HEK293T (cell line): ENCODE measurements at regions not wholly inside any gene's neighbourhood (a gene's known extent, or its start where the extent isn't known, plus 50 kb on each side); places are given as distances from the start of the nearest gene placed in this dataset.

Experiments
- CTCF ChIA-PET: fragments of 350-600 bp; formaldehyde crosslinking; extraction: SDS; loops from one replicate; lab custom pipeline; 2021; ENCODE audit warnings: antibody characterized with exemption, inconsistent platforms; lab: Yijun Ruan, JAX
- POLR2A ChIA-PET: fragments of 350-600 bp; formaldehyde crosslinking; extraction: SDS; loops from one replicate; lab custom pipeline; 2020; ENCODE audit warnings: antibody characterized with exemption, inconsistent platforms; lab: Yijun Ruan, JAX
- DNase-seq: peaks from one replicate; pipeline ENCODE4 v3.0.0; 2012; ENCODE audit warnings: mixed read lengths; ENCODE audit errors: extremely low spot score
- ARNT ChIP-seq: fragments of 450-650 bp; IDR thresholded peaks from 2 replicates; pipeline ENCODE4 v1.6.1; 2017; ENCODE audit warnings: mild to moderate bottlenecking
- BHLHE40 ChIP-seq: fragments of 450-650 bp; IDR thresholded peaks from 2 replicates; pipeline ENCODE4 v1.6.1; 2016; ENCODE audit warnings: mild to moderate bottlenecking, moderate library complexity, borderline replicate concordance
- CTBP1 ChIP-seq: fragments of 450-650 bp; IDR thresholded peaks from 2 replicates; pipeline ENCODE4 v1.6.1; 2016; ENCODE audit warnings: borderline replicate concordance
- ELF4 ChIP-seq: fragments of 450-650 bp; IDR thresholded peaks from 2 replicates; pipeline ENCODE4 v1.6.1; 2017; ENCODE audit warnings: antibody characterized with exemption
- FOXA1 ChIP-seq: fragments of 450-650 bp; IDR thresholded peaks from 2 replicates; pipeline ENCODE4 v1.6.1; 2016; ENCODE audit warnings: mild to moderate bottlenecking
- FOXK2 ChIP-seq: fragments of 450-650 bp; IDR thresholded peaks from 2 replicates; pipeline ENCODE4 v1.6.1; 2016; ENCODE audit warnings: mild to moderate bottlenecking
- FOXM1 ChIP-seq: fragments of 450-650 bp; IDR thresholded peaks from 2 replicates; pipeline ENCODE4 v1.6.1; 2017; ENCODE audit warnings: mild to moderate bottlenecking, borderline replicate concordance
- HDGF ChIP-seq: fragments of 450-650 bp; IDR thresholded peaks from 2 replicates; pipeline ENCODE4 v1.6.1; 2017; ENCODE audit warnings: antibody characterized with exemption, borderline replicate concordance
- L3MBTL2 ChIP-seq: fragments of 450-650 bp; conservative IDR thresholded peaks from 2 replicates; pipeline ENCODE4 v1.6.1; 2016; ENCODE audit warnings: mild to moderate bottlenecking
- LEF1 ChIP-seq: fragments of 450-650 bp; IDR thresholded peaks from 2 replicates; pipeline ENCODE4 v1.6.1; 2017; ENCODE audit warnings: mild to moderate bottlenecking, borderline replicate concordance
- NFRKB ChIP-seq: fragments of 450-650 bp; IDR thresholded peaks from 2 replicates; pipeline ENCODE4 v1.6.1; 2016; ENCODE audit warnings: mild to moderate bottlenecking, moderate library complexity
- PKNOX1 ChIP-seq: fragments of 450-650 bp; IDR thresholded peaks from 2 replicates; pipeline ENCODE4 v1.6.1; 2016
- SP1 ChIP-seq: fragments of 450-650 bp; IDR thresholded peaks from 2 replicates; pipeline ENCODE4 v1.6.1; 2017
- SUZ12 ChIP-seq: fragments of 450-650 bp; IDR thresholded peaks from 2 replicates; pipeline ENCODE4 v1.6.1; 2016; ENCODE audit warnings: mild to moderate bottlenecking
- TARDBP ChIP-seq: fragments of 450-650 bp; IDR thresholded peaks from 2 replicates; pipeline ENCODE4 v1.6.1; 2016
- ZNF384 ChIP-seq: fragments of 450-650 bp; IDR thresholded peaks from 2 replicates; pipeline ENCODE4 v1.6.1; 2016

GRCh38 chrX:39310891-39311290 is 509.6 kb downstream of the MID1IP1 start:
- no peak for DNase-seq
- ChIA-PET POLR2A (no interaction called here), CTCF (no interaction called here)
- TF ChIP-seq PKNOX1 (no peak), ARNT (no peak), FOXM1 (no peak), FOXA1 (no peak), BHLHE40 (no peak), CTBP1 (no peak), FOXK2 (no peak), HDGF (no peak), LEF1 (no peak), SP1 (no peak)

DNA sequence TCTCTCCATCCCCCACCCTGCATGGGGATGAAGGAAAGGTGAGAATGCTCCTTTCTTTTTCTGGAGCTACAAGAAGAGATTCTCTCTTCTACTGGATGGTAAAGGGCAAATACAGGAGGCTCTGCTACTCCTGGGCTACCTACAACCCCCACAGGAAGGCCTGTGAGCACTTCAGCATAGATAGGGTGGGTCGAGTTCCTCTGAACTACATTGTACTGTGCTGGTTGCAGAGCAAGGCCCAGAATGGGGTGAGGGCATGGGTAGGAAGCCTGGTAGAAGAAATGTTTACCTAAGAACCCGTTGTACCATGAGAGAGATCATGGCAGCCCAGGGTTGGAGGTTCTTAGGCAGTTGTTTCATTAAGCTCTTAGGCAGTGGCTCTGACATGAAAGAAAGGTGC is 510.4 kb downstream of the MID1IP1 start:
- ChIA-PET CTCF (no interaction called here), POLR2A (no interaction called here)
- TF ChIP-seq ELF4, result no peak
- no peak for DNase-seq

- POLR2A ChIA-PET, result no interaction called here
- no peak for DNase-seq
- TF ChIP-seq NFRKB, result no peak
- TF ChIP-seq PKNOX1, result no peak
- no peak for TF ChIP-seq HDGF
- no peak for TF ChIP-seq FOXM1
- no peak for TF ChIP-seq ZNF384
- TF ChIP-seq LEF1, result no peak
- TF ChIP-seq ELF4, result no peak
- no peak for TF ChIP-seq SUZ12
- TF ChIP-seq TARDBP, result no peak
- no peak for TF ChIP-seq ARNT
- no peak for TF ChIP-seq CTBP1
- CTCF ChIA-PET, result no interaction called here
Observed at GRCh38 chrX:39313146-39313545, 511.9 kb downstream of the MID1IP1 start.

- ChIA-PET POLR2A (no interaction called here), CTCF (no interaction called here)
- DNase-seq, result no peak
Observed at GRCh38 chrX:39318506-39319343, 517.5 kb downstream of the MID1IP1 start.

DNA sequence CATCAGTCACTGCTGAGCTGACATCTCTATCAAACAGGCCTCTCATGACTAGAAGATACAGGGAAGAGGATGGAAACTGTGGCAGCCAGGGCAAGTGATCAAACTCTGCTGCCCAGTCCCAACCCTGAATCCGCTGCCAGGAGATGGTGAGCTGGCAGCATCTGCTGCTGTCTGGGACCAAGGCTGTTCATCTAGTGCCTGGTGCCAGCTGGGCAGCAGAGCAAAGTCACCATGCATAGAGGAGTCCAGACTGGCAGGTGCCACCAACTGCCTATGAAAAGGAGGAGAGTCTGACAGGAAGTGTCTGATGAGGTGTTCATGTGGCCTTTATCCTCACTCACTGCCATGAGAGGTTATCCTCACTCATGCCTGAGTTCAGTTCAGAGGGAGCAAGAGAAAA is 518.9 kb downstream of the MID1IP1 start:
- CTCF ChIA-PET, result no interaction called here
- TF ChIP-seq SUZ12 (no peak), FOXM1 (no peak), LEF1 (no peak), CTBP1 (no peak), PKNOX1 (no peak), FOXA1 (no peak), L3MBTL2 (no peak), TARDBP (no peak), NFRKB (no peak), FOXK2 (no peak), ELF4 (no peak), SP1 (no peak), BHLHE40 (no peak), ARNT (no peak), ZNF384 (no peak), HDGF (no peak)
- POLR2A ChIA-PET, result no interaction called here
- no peak for DNase-seq

More at GRCh38 chrX:39318506-39319343, 517.5 kb downstream of the MID1IP1 start:
- TF ChIP-seq SP1 (no peak), SUZ12 (no peak), NFRKB (no peak), L3MBTL2 (no peak), ELF4 (no peak), BHLHE40 (no peak), FOXA1 (no peak), TARDBP (no peak), LEF1 (no peak), FOXM1 (no peak), FOXK2 (no peak), ARNT (no peak), HDGF (no peak), CTBP1 (no peak), ZNF384 (no peak)

GRCh38 chrX:39322496-39322895 is 521.2 kb downstream of the MID1IP1 start:
- ChIA-PET CTCF (interaction anchor here (0.8 kb wide), 1 partner anchor 61 kb away, joined by 4 read pairs; no protein-coding TSS in a partner anchor), POLR2A (no interaction called here)
- no peak for DNase-seq
- TF ChIP-seq SP1, result no peak
- no peak for TF ChIP-seq LEF1
- no peak for TF ChIP-seq TARDBP
- TF ChIP-seq FOXM1, result no peak
- TF ChIP-seq SUZ12, result no peak
- TF ChIP-seq NFRKB, result no peak
- TF ChIP-seq PKNOX1, result no peak
- no peak for TF ChIP-seq ZNF384
- TF ChIP-seq CTBP1, result no peak
- TF ChIP-seq HDGF, result no peak
- TF ChIP-seq ARNT, result no peak
- no peak for TF ChIP-seq L3MBTL2
